Hematopoietic multipotent progenitor cell (in vitro differentiated cells): ENCODE measurements at regions not wholly inside any gene's neighbourhood (a gene's known extent, or its start where the extent isn't known, plus 50 kb on each side); places are given as distances from the start of the nearest gene placed in this dataset.
A peak's percentile ranks its signal among the peaks of the same experiment; 100 is the strongest.

Experiments
- DNase-seq, 3 donors: peaks; one replicate each; pipeline ENCODE4 v3.0.0-alpha.2; 2011 to 2015; ENCODE audit warnings: low read depth in 2 of 3, low spot score in 2 of 3

DNA sequence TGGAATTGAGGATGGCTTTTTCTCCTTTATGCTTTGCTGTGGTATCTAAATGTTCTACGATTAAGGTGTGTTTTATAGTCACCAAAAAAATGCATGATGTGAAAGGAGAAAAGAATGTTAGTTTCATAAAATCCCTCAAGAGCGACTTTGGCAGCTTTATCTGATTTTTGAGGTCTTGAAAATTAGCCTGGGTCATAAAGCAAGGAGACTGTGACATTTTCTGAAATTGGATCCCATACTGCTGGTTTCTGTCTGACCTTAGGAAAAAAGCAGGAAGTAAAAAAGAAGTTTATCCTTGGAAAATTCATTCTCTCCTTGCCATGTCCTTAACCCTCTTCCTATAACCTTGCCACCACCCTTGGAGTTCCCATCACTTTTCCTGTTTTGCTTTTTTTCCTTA is 525.3 kb downstream of the CD83 start:
- DNase-seq, result no peak

DNA sequence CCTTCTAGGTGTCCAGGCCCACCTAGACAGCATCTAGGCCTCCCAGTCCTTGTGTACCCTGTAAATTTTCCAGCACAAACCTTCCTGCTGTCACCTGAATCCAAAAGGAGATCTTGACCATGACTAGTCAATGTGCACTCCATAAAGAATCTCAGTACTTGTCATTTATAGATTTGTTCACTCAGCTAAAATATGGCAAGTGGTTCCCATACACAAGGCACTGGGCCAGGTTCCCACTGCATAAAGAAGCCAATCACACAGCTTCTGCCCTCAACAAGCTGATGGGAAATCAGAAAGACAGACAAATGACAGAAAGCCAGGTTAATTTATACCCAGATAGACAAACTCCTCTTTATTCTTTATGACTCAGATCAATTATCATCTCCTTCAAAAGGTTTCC is 526.8 kb downstream of the CD83 start:
- no peak for DNase-seq

DNA sequence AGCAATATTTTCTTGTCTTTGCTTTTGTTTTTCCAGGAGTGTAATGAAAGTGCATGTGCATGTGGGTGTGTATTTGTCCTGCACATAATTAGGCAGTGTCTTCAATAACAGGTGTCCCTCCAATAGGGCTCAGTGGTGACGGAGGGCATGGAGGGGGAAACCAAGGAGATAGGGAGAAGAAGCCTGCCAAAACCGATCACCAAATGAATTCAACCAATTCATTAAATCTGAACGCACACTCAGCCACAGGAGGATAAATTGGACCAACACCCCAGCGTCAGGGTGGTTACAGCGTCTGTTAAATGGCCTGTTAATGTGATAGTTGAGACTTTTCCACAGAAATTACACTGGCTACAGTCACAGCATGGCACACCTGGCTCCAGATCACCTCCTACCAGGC is 527.6 kb downstream of the CD83 start:
- DNase-seq, result no peak

DNA sequence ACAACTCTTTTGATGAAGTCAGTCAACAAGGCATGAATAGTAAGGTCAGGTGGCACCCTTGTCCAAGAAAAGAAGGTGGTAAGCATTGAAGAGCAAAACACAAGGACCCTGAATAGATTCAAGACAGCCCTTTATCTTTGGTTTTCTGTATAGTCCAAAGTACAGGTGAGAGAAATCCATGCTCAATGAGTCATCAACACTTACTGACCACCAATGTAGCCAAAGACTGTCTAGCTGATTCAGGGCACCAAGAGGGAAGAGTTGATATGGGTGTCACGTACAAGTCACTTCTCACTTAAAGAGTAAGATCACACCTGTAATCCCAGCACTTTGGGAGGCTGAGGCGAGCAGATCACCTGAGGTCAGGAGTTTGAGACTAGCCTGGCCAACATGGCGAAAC is 528.3 kb downstream of the CD83 start:
- no peak for DNase-seq

- no peak for DNase-seq
Observed at GRCh38 chr6:14646371-14646770, 528.8 kb downstream of the CD83 start.

DNA sequence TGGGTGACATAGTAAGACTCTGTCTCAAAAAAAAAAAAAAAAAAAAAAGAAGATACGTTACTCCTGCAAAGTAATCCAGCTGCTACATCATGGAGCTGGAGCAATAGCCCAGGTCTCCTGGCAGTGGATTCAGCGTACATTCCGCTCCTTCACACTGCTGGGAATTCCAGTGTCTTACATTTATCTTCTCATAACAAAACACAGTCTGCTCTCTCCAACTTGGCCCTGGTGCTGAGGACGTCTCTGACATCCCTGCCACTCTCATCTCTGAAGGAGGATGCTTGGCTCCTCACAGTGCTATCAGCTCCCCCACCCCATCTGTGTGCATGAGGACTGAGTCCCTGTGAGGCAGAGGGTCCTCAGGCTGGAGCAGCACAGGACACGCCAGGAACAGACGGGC is 529.8 kb downstream of the CD83 start:
- no peak for DNase-seq

DNA sequence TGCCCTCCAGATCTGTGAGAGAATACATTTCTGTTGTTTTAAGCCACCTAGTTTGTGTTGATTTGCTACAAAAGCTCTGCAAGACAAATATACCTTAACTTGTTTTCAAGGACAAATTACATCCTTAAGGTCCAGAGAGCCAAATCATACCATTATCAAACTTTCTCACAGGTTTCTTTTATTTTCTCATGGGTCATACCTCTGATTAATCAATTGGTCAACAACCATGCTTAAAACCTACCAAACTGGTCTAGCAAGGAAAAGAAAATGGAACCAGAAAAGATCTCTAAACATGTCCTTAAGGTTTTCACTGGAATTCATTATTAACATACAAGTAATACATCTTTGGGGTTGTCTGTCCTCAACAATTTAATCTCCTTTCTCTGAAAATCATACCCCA is 535.0 kb downstream of the CD83 start:
- DNase-seq, result no peak

GRCh38 chr6:14655201-14656061 is 537.9 kb downstream of the CD83 start:
- no peak for DNase-seq

GRCh38 chr6:14656078-14656521 is 538.5 kb downstream of the CD83 start:
- DNase-seq, result no peak

DNA sequence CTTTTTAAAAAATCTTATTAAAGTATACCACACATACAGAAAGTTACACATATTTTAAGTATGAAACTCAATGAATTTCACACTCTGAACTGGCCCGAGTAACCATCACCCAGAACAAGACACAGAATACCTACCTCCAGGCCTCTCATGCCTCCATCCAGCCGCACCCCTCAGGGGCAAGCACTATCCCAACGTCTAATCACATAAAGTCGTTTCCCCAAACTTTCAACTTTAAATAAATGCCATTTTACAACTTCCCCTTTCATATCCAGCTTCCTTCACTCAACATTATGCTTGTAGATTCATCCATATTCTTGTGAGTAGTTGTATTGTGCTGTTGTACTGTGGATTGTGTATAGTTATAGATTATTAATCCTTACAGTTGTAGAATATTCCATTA is 539.1 kb downstream of the CD83 start:
- DNase-seq, result peak in 1 of 3 donors; percentile 54

- DNase-seq, result no peak
Observed at GRCh38 chr6:14658030-14658429, 540.5 kb downstream of the CD83 start.

DNA sequence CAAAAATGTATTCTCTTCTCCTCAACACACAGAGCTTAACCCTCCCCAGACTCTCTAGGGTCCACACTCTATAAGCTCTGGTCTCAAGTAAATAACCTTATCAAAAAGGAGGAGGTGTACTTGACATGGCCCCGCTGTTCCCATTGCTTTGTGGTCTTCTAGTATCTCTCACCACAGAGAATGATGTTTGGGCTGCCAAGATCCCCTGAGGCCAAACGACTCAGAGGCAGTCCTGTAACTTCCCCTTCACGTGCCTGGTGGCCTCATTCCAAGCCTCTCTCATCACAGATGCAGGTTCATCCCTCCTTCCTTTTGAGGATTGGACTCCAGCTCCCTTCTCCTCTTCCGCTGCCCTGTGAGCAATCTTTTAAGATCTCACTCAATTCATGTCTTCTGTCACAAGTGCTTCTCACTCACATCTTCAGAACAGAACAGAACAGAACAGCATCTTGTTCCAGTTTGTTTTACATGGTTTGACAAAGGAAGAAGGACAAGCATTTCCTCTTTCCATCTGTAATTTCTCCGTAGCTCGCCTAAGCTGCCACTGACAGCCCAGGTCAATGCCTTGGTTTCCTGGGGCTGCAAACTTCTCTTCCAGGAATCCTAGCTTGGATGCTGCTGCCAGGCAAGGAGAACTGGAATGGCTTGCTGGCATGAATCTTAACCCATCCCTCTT is 541.5 kb downstream of the CD83 start:
- peak in 2 of 3 donors; percentile 48 to 74 for DNase-seq

GRCh38 chr6:14659841-14660240 is 542.3 kb downstream of the CD83 start:
- DNase-seq, result no peak

GRCh38 chr6:14660806-14661579 is 543.4 kb downstream of the CD83 start:
- peak in 2 of 3 donors; percentile 80 to 82 for DNase-seq

- no peak for DNase-seq
Observed at GRCh38 chr6:14661691-14662090, 544.1 kb downstream of the CD83 start.

- DNase-seq, result peak in 1 of 3 donors; percentile 38
Observed at GRCh38 chr6:14664112-14664601, 546.6 kb downstream of the CD83 start.

GRCh38 chr6:14664621-14665315 is 547.2 kb downstream of the CD83 start:
- DNase-seq, result no peak

GRCh38 chr6:14665827-14666724 is 548.5 kb downstream of the CD83 start:
- peak in 1 of 3 donors; percentile 8 for DNase-seq

GRCh38 chr6:14670806-14671205 is 553.2 kb downstream of the CD83 start:
- no peak for DNase-seq
